Keratinocyte (primary cell): ENCODE measurements at regions not wholly inside any gene's neighbourhood (a gene's known extent, or its start where the extent isn't known, plus 50 kb on each side); places are given as distances from the start of the nearest gene placed in this dataset.

Source experiments
- EZH2 ChIP-seq: IDR thresholded peaks from one replicate; pipeline ENCODE4 v1.6.1; 2012; ENCODE audit warnings: inconsistent platforms, mild to moderate bottlenecking, low read length, moderate library complexity
- TF ChIP-seq, protein P1 (sequence below), 3 experiments: IDR thresholded peaks in 1 of 3; conservative IDR thresholded peaks in 1 of 3; optimal IDR thresholded peaks in 1 of 3; 2 replicates in 2 of 3; 3 replicates in 1 of 3; pipeline versions ENCODE3 to v1.5.1; 2011; ENCODE audit warnings: low read length in 3 of 3, mild to moderate bottlenecking in 3 of 3, moderate library complexity in 2 of 3, control low read depth in 1 of 3, inconsistent platforms in 1 of 3; ENCODE audit not compliant: insufficient read depth in 2 of 3; ENCODE audit errors: extremely low read depth in 1 of 3

DNA sequence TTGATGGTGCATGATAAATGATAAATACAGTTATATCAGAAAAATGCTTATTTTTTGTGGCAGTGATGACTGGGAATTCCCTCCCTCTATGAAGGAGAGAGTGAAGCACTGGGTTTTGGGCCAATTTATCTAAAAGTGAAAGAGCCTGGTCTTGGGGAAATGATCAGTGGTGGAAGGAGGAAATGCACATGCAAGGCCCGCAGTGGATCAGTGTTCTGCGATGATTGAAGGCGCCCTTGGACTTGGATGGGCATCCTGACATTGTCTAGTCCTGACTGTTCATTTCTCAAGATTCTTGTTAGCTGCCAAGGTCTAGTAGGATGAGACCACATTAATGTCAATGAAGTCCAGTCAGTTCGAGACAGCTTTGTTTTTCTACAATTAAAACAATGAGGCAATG lies 272.0 kb upstream of the SLC35B3 start:
- TF ChIP-seq, protein P1, sequence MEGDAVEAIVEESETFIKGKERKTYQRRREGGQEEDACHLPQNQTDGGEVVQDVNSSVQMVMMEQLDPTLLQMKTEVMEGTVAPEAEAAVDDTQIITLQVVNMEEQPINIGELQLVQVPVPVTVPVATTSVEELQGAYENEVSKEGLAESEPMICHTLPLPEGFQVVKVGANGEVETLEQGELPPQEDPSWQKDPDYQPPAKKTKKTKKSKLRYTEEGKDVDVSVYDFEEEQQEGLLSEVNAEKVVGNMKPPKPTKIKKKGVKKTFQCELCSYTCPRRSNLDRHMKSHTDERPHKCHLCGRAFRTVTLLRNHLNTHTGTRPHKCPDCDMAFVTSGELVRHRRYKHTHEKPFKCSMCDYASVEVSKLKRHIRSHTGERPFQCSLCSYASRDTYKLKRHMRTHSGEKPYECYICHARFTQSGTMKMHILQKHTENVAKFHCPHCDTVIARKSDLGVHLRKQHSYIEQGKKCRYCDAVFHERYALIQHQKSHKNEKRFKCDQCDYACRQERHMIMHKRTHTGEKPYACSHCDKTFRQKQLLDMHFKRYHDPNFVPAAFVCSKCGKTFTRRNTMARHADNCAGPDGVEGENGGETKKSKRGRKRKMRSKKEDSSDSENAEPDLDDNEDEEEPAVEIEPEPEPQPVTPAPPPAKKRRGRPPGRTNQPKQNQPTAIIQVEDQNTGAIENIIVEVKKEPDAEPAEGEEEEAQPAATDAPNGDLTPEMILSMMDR (optimal IDR thresholded peaks at IDR 0.05 in 1 of 3, IDR thresholded peaks at IDR 0.05 in 1 of 3, conservative IDR thresholded peaks at IDR 0.05 in 1 of 3; ENCODE audit: extremely low read depth in 1 of 3, insufficient read depth in 2 of 3, low read length in 3 of 3) = no peak
- no peak for TF ChIP-seq EZH2
